Upper lobe of left lung (tissue), 6 donors: ENCODE measurements at regions not wholly inside any gene's neighbourhood (a gene's known extent, or its start where the extent isn't known, plus 50 kb on each side); places are given as distances from the start of the nearest gene placed in this dataset.

ENCODE experiments used
- ATAC-seq, 2 donors: fragments of 200-7000 bp; cut with Tn5 transposase; one replicate each; pipeline ENCODE4 v1.9.1; 2022; ENCODE audit warnings: mild to moderate bottlenecking in 2 of 2, moderate library complexity in 2 of 2; ENCODE audit not compliant: low FRiP score in 2 of 2
- DNase-seq, 2 donors: peaks; one replicate each; pipeline ENCODE4 v3.0.0-alpha.2; 2019 to 2020
- H3K27ac ChIP-seq, 4 donors: fragments of 200-600 bp; sonication (generic); one replicate each; pipeline ENCODE4 v1.5.1; 2016 to 2019
- H3K27me3 ChIP-seq, 4 donors: fragments of 200-600 bp; sonication (generic); one replicate each; pipeline ENCODE4 v1.5.1; 2017 to 2019
- H3K36me3 ChIP-seq, 4 donors: fragments of 200-600 bp; sonication (generic); one replicate each; pipeline ENCODE4 v1.5.1; 2016 to 2019
- H3K4me1 ChIP-seq, 4 donors: fragments of 200-600 bp; sonication (generic); one replicate each; pipeline ENCODE4 v1.5.1; 2018 to 2019
- H3K4me3 ChIP-seq, 4 donors: fragments of 200-600 bp; sonication (generic); one replicate each; pipeline ENCODE4 v1.5.1; 2017 to 2019; ENCODE audit warnings: mild to moderate bottlenecking in 2 of 4, moderate library complexity in 1 of 4
- H3K9me3 ChIP-seq, 4 donors: fragments of 200-600 bp; sonication (generic); one replicate each; pipeline ENCODE4 v1.5.1; 2018 to 2019
- CTCF ChIP-seq, 6 experiments: fragments of 450-650 bp in 4 of 6; fragments of 200-600 bp in 2 of 6; sonication (generic) in 2 of 6; IDR thresholded peaks; one replicate each; pipeline ENCODE4 v1.5.1; 2016 to 2019; ENCODE audit warnings: antibody characterized with exemption in 6 of 6
- EP300 ChIP-seq, 4 donors: sonication (generic); formaldehyde crosslinking; IDR thresholded peaks; one replicate each; pipeline ENCODE4 v1.5.1; 2017; ENCODE audit warnings: antibody characterized with exemption in 4 of 4, control low read depth in 2 of 4
- POLR2A ChIP-seq, 4 donors: fragments of 450-650 bp; IDR thresholded peaks; one replicate each; pipeline ENCODE4 v1.5.1; 2016 to 2017; ENCODE audit warnings: antibody characterized with exemption in 4 of 4, mild to moderate bottlenecking in 2 of 4
- POLR2AphosphoS5 ChIP-seq, 2 donors: sonication (generic); formaldehyde crosslinking; IDR thresholded peaks; one replicate each; pipeline ENCODE4 v1.5.1; 2017; ENCODE audit warnings: antibody characterized with exemption in 2 of 2
- WGBS, 2 donors: methylation state at CpG; one replicate each; pipeline ENCODE4 v1.1.5; 2017 to 2018; 5-methylcytosine and 5-hydroxymethylcytosine counted together
- donor health status: DM: no; HTN: no; CAD: no; lungs with moderate emphysema.
- donor health status: DM: no; HTN: yes; CAD: no; lungs with severe emphysema.

GRCh38 chr3:180329187-180329586 lies 272.8 kb upstream of the TTC14 start:
- ATAC-seq (no peak), DNase-seq (no peak)
- no peak for TF ChIP-seq POLR2A (IDR thresholded peaks at IDR 0.05)
- Histone ChIP-seq H3K27me3 (no peaks in the 10 kb centered on the region), H3K27ac (no peak overlapping the region), H3K4me1 (no peaks in the 10 kb centered on the region), H3K9me3 (no peaks in the 10 kb centered on the region), H3K36me3 (no peaks in the 10 kb centered on the region), H3K4me3 (no peak overlapping the region)
- WGBS, 2 donors: 66 to 84% methylated on average over 3 of the region's 3 CpGs

- TF ChIP-seq CTCF (IDR thresholded peaks at IDR 0.05): no peak
- no peak for TF ChIP-seq POLR2AphosphoS5 (IDR thresholded peaks at IDR 0.05)
- no peak for TF ChIP-seq POLR2A (IDR thresholded peaks at IDR 0.05)
- TF ChIP-seq EP300 (IDR thresholded peaks at IDR 0.05): no peak
- ATAC-seq (no peak), DNase-seq (no peak)
- H3K9me3 ChIP-seq: no peaks in the 10 kb centered on the region
- H3K4me1 ChIP-seq: no peaks in the 10 kb centered on the region
- no peaks in the 10 kb centered on the region for H3K36me3 ChIP-seq
- H3K27ac ChIP-seq: no peak overlapping the region
- WGBS, 2 donors: 68 to 79% methylated on average over 2 of the region's 2 CpGs
- H3K4me3 ChIP-seq: no peak overlapping the region
- H3K27me3 ChIP-seq: no peaks in the 10 kb centered on the region
These were observed 272.1 kb upstream of the TTC14 start for GRCh38 chr3:180329847-180330246.

- H3K4me1 ChIP-seq: no peaks in the 10 kb centered on the region
- no peaks in the 10 kb centered on the region for H3K27me3 ChIP-seq
- H3K36me3 ChIP-seq: no peaks in the 10 kb centered on the region
- WGBS, 2 donors: 81 to 100% methylated on average over 1 of the region's 1 CpG
- no peak overlapping the region for H3K27ac ChIP-seq
- ATAC-seq (no peak), DNase-seq (no peak)
- TF ChIP-seq POLR2AphosphoS5 (IDR thresholded peaks at IDR 0.05) (no peak), POLR2A (IDR thresholded peaks at IDR 0.05) (no peak), CTCF (IDR thresholded peaks at IDR 0.05) (no peak), EP300 (IDR thresholded peaks at IDR 0.05) (no peak)
- H3K4me3 ChIP-seq: no peak overlapping the region
- no peaks in the 10 kb centered on the region for H3K9me3 ChIP-seq
These were observed 271.5 kb upstream of the TTC14 start for GRCh38 chr3:180330440-180330839.

DNA sequence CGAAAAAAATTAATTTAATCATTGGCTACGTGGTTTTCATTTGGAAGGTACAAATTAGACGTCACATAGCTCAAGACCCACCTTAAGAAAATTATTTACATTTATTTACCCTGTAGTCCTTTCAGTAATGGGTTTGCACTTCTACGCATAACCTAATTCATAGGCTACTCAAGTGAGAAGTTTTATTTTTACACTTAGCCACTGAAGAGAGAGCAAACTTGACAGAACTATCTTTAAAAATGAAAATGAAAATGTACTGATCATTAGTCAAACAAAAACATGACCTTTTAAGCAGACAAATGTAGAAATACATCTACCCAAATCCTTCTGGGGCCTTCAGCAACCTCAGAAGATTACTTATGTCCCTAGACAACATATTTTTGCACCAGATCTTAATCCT lies 269.4 kb upstream of the TTC14 start:
- Histone ChIP-seq H3K36me3 (no peaks in the 10 kb centered on the region), H3K9me3 (no peaks in the 10 kb centered on the region), H3K4me1 (no peaks in the 10 kb centered on the region), H3K4me3 (no peak overlapping the region), H3K27ac (no peak overlapping the region), H3K27me3 (no peaks in the 10 kb centered on the region)
- WGBS, 2 donors: 82 to 83% methylated on average over 4 of the region's 4 CpGs
- ATAC-seq (no peak), DNase-seq (no peak)
- TF ChIP-seq POLR2AphosphoS5 (IDR thresholded peaks at IDR 0.05) (no peak), EP300 (IDR thresholded peaks at IDR 0.05) (no peak), CTCF (IDR thresholded peaks at IDR 0.05) (no peak), POLR2A (IDR thresholded peaks at IDR 0.05) (no peak)

DNA sequence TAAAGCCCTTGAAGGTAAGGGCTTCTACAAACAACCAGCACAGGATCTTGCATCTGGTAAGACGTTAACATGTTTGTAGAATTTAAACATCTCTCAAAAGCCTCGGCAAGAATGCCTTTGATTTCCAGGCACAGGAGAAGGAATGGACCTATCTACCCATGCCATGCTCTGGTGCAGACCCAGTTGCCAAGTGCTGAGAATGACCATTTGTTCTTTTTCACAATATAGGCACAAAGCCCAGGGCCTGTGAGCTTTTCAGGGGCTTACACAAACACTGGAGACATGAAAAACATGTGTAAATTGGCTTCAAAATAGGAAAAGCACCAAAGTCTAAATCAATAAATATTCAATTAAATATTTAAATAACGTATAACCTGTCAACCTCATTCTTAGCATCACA lies 266.9 kb upstream of the TTC14 start:
- WGBS, 2 donors: 58% methylated on average over 3 of the region's 3 CpGs
- no peak overlapping the region for H3K27ac ChIP-seq
- no peak for ATAC-seq
- H3K4me1 ChIP-seq: no peaks in the 10 kb centered on the region
- no peak for DNase-seq
- no peaks in the 10 kb centered on the region for H3K36me3 ChIP-seq
- no peaks in the 10 kb centered on the region for H3K27me3 ChIP-seq
- TF ChIP-seq POLR2AphosphoS5 (IDR thresholded peaks at IDR 0.05): no peak
- no peak for TF ChIP-seq CTCF (IDR thresholded peaks at IDR 0.05)
- no peak for TF ChIP-seq POLR2A (IDR thresholded peaks at IDR 0.05)
- TF ChIP-seq EP300 (IDR thresholded peaks at IDR 0.05): no peak
- no peak overlapping the region for H3K4me3 ChIP-seq
- no peaks in the 10 kb centered on the region for H3K9me3 ChIP-seq
